ENCODE measurements at regions not wholly inside any gene's neighbourhood (a gene's known extent, or its start where the extent isn't known, plus 50 kb on each side); places are given as distances from the start of the nearest gene placed in this dataset.

GRCh38 chr1:234551032-234551378 lies 59.0 kb downstream of the IRF2BP2 start:
- Histone ChIP-seq H3K36me3 (ENCODE audit: control insufficient read depth in 4 of 4, insufficient read depth in 3 of 4, low read depth in 1 of 4, low read length in 3 of 4) (no peaks in the 10 kb centered on the region), H3K27ac (ENCODE audit: low read depth in 1 of 2, low read length in 2 of 2) (no peak overlapping the region), H3K27me3 (ENCODE audit: control insufficient read depth in 4 of 4, insufficient read depth in 4 of 4, low read length in 3 of 4) (no peaks in the 10 kb centered on the region), H3K4me3 (ENCODE audit: low read depth in 1 of 3, low read length in 3 of 3) (no peak overlapping the region), H3K9ac (ENCODE audit: low read depth in 1 of 2, low read length in 2 of 2) (no peak overlapping the region), H3K4me1 (ENCODE audit: control insufficient read depth in 4 of 4, insufficient read depth in 4 of 4, low read length in 3 of 4) (peaks cover 0 to 2% (median 2%) of the 10 kb centered on the region in 4 donors), H3K9me3 (ENCODE audit: control insufficient read depth in 4 of 4, low read length in 3 of 4) (no peaks in the 10 kb centered on the region)
- no peak for TF ChIP-seq SP1 (IDR thresholded peaks at IDR 0.05)
- no peak for TF ChIP-seq FOXA2 (IDR thresholded peaks at IDR 0.05)
- TF ChIP-seq ATF3 (IDR thresholded peaks at IDR 0.05) = no peak
- TF ChIP-seq REST (IDR thresholded peaks at IDR 0.05) = no peak
- TF ChIP-seq MAX (IDR thresholded peaks at IDR 0.05) = no peak
- no peak for TF ChIP-seq TAF1 (conservative IDR thresholded peaks at IDR 0.05)
- TF ChIP-seq YY1 (IDR thresholded peaks at IDR 0.05) = no peak
- no peak for TF ChIP-seq EGR1 (IDR thresholded peaks at IDR 0.05; ENCODE audit: low read depth in 2 of 2)
- no peak for DNase-seq (ENCODE audit: low spot score)
- WGBS = 91% methylated on average over 6 of the region's 6 CpGs

- 85% methylated on average over 16 of the region's 16 CpGs for WGBS
- H3K9ac ChIP-seq (ENCODE audit: low read depth in 1 of 2, low read length in 2 of 2) = no peak overlapping the region
- H3K4me3 ChIP-seq (ENCODE audit: low read depth in 1 of 3, low read length in 3 of 3) = no peak overlapping the region
- H3K27me3 ChIP-seq (ENCODE audit: control insufficient read depth in 4 of 4, insufficient read depth in 4 of 4, low read length in 3 of 4) = no peaks in the 10 kb centered on the region
- H3K27ac ChIP-seq (ENCODE audit: low read depth in 1 of 2, low read length in 2 of 2) = no peak overlapping the region
- H3K36me3 ChIP-seq (ENCODE audit: control insufficient read depth in 4 of 4, insufficient read depth in 3 of 4, low read depth in 1 of 4, low read length in 3 of 4) = no peaks in the 10 kb centered on the region
- H3K9me3 ChIP-seq (ENCODE audit: control insufficient read depth in 4 of 4, low read length in 3 of 4) = no peaks in the 10 kb centered on the region
- TF ChIP-seq CTCF (IDR thresholded peaks at IDR 0.05; ENCODE audit: low read depth, low read length, missing input control) (no peak), NR2F2 (IDR thresholded peaks at IDR 0.05) (no peak), HNF4A (conservative IDR thresholded peaks at IDR 0.05) (no peak)
- H3K4me1 ChIP-seq (ENCODE audit: control insufficient read depth in 4 of 4, insufficient read depth in 4 of 4, low read length in 3 of 4) = peaks cover 2 to 8% (median 4%) of the 10 kb centered on the region in 4 donors
- DNase-seq (ENCODE audit: low spot score) = no peak
Measured at GRCh38 chr1:234550341-234551031, 59.5 kb downstream of the IRF2BP2 start.

- 98% methylated on average over 10 of the region's 10 CpGs for WGBS
- Histone ChIP-seq H3K27me3 (ENCODE audit: control insufficient read depth in 4 of 4, insufficient read depth in 4 of 4, low read length in 3 of 4) (no peaks in the 10 kb centered on the region), H3K36me3 (ENCODE audit: control insufficient read depth in 4 of 4, insufficient read depth in 3 of 4, low read depth in 1 of 4, low read length in 3 of 4) (no peaks in the 10 kb centered on the region), H3K27ac (ENCODE audit: low read depth in 1 of 2, low read length in 2 of 2) (no peak overlapping the region), H3K4me3 (ENCODE audit: low read depth in 1 of 3, low read length in 3 of 3) (no peak overlapping the region), H3K4me1 (ENCODE audit: control insufficient read depth in 4 of 4, insufficient read depth in 4 of 4, low read length in 3 of 4) (peaks cover 4 to 15% (median 10%) of the 10 kb centered on the region in 4 donors), H3K9ac (ENCODE audit: low read depth in 1 of 2, low read length in 2 of 2) (no peak overlapping the region), H3K9me3 (ENCODE audit: control insufficient read depth in 4 of 4, low read length in 3 of 4) (no peaks in the 10 kb centered on the region)
- no peak for DNase-seq (ENCODE audit: low spot score)
- TF ChIP-seq RAD21 (IDR thresholded peaks at IDR 0.05) = no peak
- no peak for TF ChIP-seq JUND (IDR thresholded peaks at IDR 0.05)
- TF ChIP-seq RXRA (IDR thresholded peaks at IDR 0.05) = no peak
- no peak for TF ChIP-seq HNF4A (conservative IDR thresholded peaks at IDR 0.05)
- no peak for TF ChIP-seq YY1 (IDR thresholded peaks at IDR 0.05)
- TF ChIP-seq ZBTB33 (IDR thresholded peaks at IDR 0.05) = no peak
- no peak for TF ChIP-seq CTCF (IDR thresholded peaks at IDR 0.05; ENCODE audit: low read depth, low read length, missing input control)
- no peak for TF ChIP-seq FOXA2 (IDR thresholded peaks at IDR 0.05)
- TF ChIP-seq SP1 (IDR thresholded peaks at IDR 0.05) = no peak
- TF ChIP-seq NR2F2 (IDR thresholded peaks at IDR 0.05) = no peak
- TF ChIP-seq HNF4G (IDR thresholded peaks at IDR 0.05) = no peak
- no peak for TF ChIP-seq MAX (IDR thresholded peaks at IDR 0.05)
Measured at GRCh38 chr1:234549447-234550021, 60.4 kb downstream of the IRF2BP2 start.

Data from liver (tissue), 8 donors.